ENCODE measurements at regions not wholly inside any gene's neighbourhood (a gene's known extent, or its start where the extent isn't known, plus 50 kb on each side); places are given as distances from the start of the nearest gene placed in this dataset.

DNA sequence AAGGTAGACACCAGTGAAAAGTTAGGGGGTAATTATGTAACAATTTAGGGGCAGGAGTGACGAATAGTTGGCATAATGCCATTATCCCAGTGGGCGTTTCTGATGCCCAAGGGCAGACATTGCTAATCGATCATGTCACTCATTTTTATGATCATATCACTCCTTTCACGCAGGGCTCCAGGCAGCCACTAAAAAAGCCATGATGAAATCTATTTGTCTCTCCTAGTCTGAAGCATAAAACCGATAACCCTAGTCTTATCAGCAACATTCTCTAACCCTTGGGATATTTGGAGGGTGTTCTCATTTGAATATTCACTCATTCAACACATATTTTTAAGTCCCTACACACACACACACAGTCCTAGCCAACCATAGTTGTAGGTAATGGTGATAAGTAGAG, 114.9 kb downstream of the NMUR2 start (continued):
- TF ChIP-seq PATZ1 (CRISPR knock-in tag; IDR thresholded peaks at IDR 0.05; ENCODE audit: borderline replicate concordance), result no peak
- TF ChIP-seq OSR1 (CRISPR knock-in tag; IDR thresholded peaks at IDR 0.05), result no peak
- TF ChIP-seq TCF4 (CRISPR knock-in tag; IDR thresholded peaks at IDR 0.05; ENCODE audit: borderline replicate concordance), result no peak

DNA sequence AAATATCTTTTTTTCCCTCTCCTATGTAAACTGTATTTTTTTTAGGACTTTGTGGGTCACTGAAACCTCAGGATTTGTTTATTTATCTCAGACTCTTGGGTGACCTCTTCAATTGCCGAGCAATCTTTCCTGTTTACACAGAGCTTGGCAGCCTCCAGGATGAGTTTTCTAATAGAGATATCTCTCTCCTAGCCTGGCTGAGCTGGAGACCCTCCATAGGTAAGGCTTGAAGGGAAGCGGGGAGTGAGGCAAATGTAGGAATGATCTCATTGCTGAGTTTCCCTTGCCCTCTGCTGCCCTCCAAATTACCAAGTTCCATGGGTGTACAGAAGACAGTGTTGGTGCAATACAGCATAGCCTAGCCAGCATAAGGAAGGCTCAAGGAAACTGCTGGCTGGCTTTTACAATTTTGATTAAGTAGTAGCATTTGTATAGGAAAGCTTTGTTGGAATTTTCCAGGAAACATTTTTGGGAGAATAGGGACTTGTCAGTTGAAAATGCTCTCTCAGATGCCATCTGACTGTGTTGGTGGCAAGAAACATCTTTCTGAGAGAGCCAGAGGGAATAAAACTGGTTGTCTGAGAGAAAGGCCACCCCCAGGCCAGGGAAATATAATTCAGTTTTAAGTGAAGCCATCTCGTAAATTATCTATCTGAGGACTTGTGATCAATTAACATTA, 116.0 kb downstream of the NMUR2 start:
- TF ChIP-seq POU6F1 (CRISPR knock-in tag; IDR thresholded peaks at IDR 0.05; ENCODE audit: borderline replicate concordance, low read depth) (no peak), BACH2 (CRISPR knock-in tag; IDR thresholded peaks at IDR 0.05; ENCODE audit: borderline replicate concordance) (no peak), CREB5 (CRISPR knock-in tag; IDR thresholded peaks at IDR 0.05; ENCODE audit: low read depth) (no peak), CSDC2 (CRISPR knock-in tag; IDR thresholded peaks at IDR 0.05) (no peak), ISL1 (CRISPR knock-in tag; IDR thresholded peaks at IDR 0.05) (no peak), PATZ1 (CRISPR knock-in tag; IDR thresholded peaks at IDR 0.05; ENCODE audit: borderline replicate concordance) (no peak), TCF4 (CRISPR knock-in tag; IDR thresholded peaks at IDR 0.05; ENCODE audit: borderline replicate concordance) (no peak), SNAI2 (CRISPR knock-in tag; IDR thresholded peaks at IDR 0.05) (no peak), OSR1 (CRISPR knock-in tag; IDR thresholded peaks at IDR 0.05) (no peak), TOX (CRISPR knock-in tag; IDR thresholded peaks at IDR 0.05; ENCODE audit: borderline replicate concordance) (no peak), ZNF8 (CRISPR knock-in tag; IDR thresholded peaks at IDR 0.05) (no peak), TSHZ2 (CRISPR knock-in tag; IDR thresholded peaks at IDR 0.05) (no peak)
- ATAC-seq, result no peak

DNA sequence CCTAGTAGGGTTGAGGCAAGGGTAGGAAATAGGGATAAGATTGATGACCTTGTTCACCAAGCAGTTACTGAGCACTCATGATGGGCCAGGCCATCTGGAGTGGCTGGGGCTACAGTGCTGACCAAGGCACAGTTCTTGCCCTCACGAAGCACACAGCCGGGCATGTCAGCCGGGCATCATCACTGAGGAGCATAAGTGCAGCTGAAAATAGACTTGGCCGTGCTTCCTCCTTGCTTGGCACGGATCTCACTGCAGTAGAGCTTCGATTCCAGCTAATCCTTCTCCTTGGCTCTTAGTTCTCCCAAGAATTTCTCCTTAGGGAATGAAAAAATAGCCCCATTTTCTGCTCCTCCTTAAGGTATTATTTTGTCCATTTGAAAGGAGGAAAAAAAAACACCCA, 116.6 kb downstream of the NMUR2 start:
- no peak for ATAC-seq
- TF ChIP-seq ZFP3 (CRISPR knock-in tag; IDR thresholded peaks at IDR 0.05) (no peak), POU6F1 (CRISPR knock-in tag; IDR thresholded peaks at IDR 0.05; ENCODE audit: borderline replicate concordance, low read depth) (no peak), ZFP30 (CRISPR knock-in tag; IDR thresholded peaks at IDR 0.05) (no peak), TSHZ2 (CRISPR knock-in tag; IDR thresholded peaks at IDR 0.05) (no peak), TOX (CRISPR knock-in tag; IDR thresholded peaks at IDR 0.05; ENCODE audit: borderline replicate concordance) (no peak), OSR1 (CRISPR knock-in tag; IDR thresholded peaks at IDR 0.05) (no peak), PPARA (CRISPR knock-in tag; IDR thresholded peaks at IDR 0.05; ENCODE audit: borderline replicate concordance) (no peak), ISL1 (CRISPR knock-in tag; IDR thresholded peaks at IDR 0.05) (no peak), ZNF565 (CRISPR knock-in tag; conservative IDR thresholded peaks at IDR 0.05; ENCODE audit: low read depth) (no peak)
